ENCODE measurements at regions not wholly inside any gene's neighbourhood (a gene's known extent, or its start where the extent isn't known, plus 50 kb on each side); places are given as distances from the start of the nearest gene placed in this dataset.

DNA sequence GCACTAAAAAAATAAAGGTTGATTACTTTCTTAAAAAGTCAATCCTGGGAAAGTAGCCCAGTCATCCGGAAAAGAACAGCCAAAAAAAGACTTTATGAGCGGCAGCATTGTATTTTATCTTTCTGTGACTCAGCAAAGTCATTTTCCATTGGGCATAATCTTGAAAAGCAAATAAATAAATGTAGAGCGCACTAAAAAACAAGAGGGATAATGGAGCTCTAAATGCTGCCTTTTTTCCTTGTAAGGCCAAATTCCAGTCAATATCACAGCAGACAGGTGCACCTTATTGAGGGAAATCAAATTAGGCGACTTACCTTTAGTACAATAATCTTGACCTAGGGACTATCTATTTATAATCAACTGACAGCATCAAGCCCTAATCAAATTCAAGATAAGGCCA, 266.8 kb downstream of the MTRR start:
- TF ChIP-seq GATA3 (IDR thresholded peaks at IDR 0.05; ENCODE audit: borderline replicate concordance): no peak
- TF ChIP-seq, protein P1, sequence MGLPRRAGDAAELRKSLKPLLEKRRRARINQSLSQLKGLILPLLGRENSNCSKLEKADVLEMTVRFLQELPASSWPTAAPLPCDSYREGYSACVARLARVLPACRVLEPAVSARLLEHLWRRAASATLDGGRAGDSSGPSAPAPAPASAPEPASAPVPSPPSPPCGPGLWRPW (IDR thresholded peaks at IDR 0.05): no peak
- no peak for TF ChIP-seq CBX2 (IDR thresholded peaks at IDR 0.05; ENCODE audit: borderline replicate concordance, low read depth)
- TF ChIP-seq HOXB5 (CRISPR knock-in tag; IDR thresholded peaks at IDR 0.05): no peak
- TF ChIP-seq SMC3 (IDR thresholded peaks at IDR 0.05): no peak
- TF ChIP-seq ZSCAN20 (CRISPR knock-in tag; IDR thresholded peaks at IDR 0.05): no peak
- TF ChIP-seq FOXS1 (CRISPR knock-in tag; IDR thresholded peaks at IDR 0.05): no peak
- TF ChIP-seq, protein P2, sequence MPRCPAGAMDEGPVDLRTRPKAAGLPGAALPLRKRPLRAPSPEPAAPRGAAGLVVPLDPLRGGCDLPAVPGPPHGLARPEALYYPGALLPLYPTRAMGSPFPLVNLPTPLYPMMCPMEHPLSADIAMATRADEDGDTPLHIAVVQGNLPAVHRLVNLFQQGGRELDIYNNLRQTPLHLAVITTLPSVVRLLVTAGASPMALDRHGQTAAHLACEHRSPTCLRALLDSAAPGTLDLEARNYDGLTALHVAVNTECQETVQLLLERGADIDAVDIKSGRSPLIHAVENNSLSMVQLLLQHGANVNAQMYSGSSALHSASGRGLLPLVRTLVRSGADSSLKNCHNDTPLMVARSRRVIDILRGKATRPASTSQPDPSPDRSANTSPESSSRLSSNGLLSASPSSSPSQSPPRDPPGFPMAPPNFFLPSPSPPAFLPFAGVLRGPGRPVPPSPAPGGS (IDR thresholded peaks at IDR 0.05): no peak
- DNase-seq (ENCODE audit: low read depth in 1 of 2, low spot score in 1 of 2) (no peak), FAIRE-seq (no peak), ATAC-seq (no peak)
- H3K9me3 ChIP-seq: no peaks in the 10 kb centered on the region
- no peak overlapping the region for H3K27ac ChIP-seq
- CTCF ChIA-PET: no interaction called here
- no peak overlapping the region for H3K4me2 ChIP-seq
- H3K4me3 ChIP-seq: no peak overlapping the region
- no peaks in the 10 kb centered on the region for H3K4me1 ChIP-seq
- 2% methylated on average over 4 of the region's 4 CpGs for WGBS (ENCODE audit: missing lambda C conversion rate)
- POLR2A ChIA-PET: no interaction called here

DNA sequence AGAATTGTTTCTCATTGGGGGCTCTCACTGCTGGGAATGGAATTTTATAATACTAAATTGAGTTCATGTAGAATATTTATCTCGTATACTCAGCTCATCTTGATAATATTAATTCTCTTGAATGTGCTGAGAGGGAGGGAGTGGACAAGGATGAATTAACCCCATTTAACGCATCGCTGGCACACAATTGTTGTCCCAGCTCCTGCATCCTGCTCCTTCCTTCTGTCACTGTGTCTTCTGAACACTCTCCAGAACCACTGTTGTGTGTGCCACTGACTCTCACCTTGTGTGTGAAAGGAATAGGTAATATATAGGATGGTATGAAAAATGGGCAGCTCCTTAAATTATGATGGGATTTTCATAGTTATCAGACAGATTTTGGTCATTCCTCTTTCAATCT, 267.3 kb downstream of the MTRR start:
- H3K4me1 ChIP-seq: no peaks in the 10 kb centered on the region
- no peak overlapping the region for H3K4me2 ChIP-seq
- POLR2A ChIA-PET: no interaction called here
- H3K4me3 ChIP-seq: no peak overlapping the region
- H3K27ac ChIP-seq: no peak overlapping the region
- whole genome bisulfite sequencing (ENCODE audit: missing lambda C conversion rate): 0% methylated on average over 3 of the region's 3 CpGs
- DNase-seq (ENCODE audit: low read depth in 1 of 2, low spot score in 1 of 2) (no peak), ATAC-seq (no peak), FAIRE-seq (no peak)
- no peak for TF ChIP-seq FOSL2 (IDR thresholded peaks at IDR 0.05)
- TF ChIP-seq FOSL2 (CRISPR knock-in tag; IDR thresholded peaks at IDR 0.05): no peak
- TF ChIP-seq JUN (IDR thresholded peaks at IDR 0.05): no peak
- no peaks in the 10 kb centered on the region for H3K9me3 ChIP-seq
- CTCF ChIA-PET: no interaction called here

DNA sequence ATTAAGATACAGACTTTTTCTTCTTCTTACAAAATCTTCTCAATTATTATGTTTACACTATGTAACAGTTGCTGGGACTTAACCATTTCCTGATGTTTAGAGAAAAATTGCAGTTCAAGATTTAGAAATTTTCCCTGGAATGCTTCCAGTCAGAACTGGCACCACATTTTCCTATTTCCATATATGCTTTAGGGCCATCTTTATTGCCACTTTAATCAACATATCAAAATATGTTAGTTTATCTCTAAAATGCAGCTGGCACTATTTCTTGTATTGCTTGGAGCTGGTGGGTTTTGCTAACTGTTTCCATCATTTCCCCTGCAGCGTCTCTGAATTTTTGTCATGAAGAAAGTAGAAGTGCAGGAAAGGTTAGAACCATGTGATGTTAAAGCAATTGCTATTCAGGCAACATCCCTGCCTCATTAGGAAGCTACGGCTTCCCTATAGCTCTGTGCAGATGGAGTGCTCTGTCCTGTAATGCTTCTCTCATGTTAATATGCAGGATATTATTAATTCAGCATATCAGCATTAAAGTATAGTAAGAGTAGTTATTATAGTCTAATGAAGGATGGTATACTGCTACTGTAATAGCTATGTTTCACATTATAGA, 269.1 kb downstream of the MTRR start:
- no peak for TF ChIP-seq FOXS1 (CRISPR knock-in tag; IDR thresholded peaks at IDR 0.05)
- TF ChIP-seq, protein P2 (IDR thresholded peaks at IDR 0.05): no peak
- TF ChIP-seq FOSB (CRISPR knock-in tag; IDR thresholded peaks at IDR 0.05): no peak
- TF ChIP-seq EHF (CRISPR knock-in tag; IDR thresholded peaks at IDR 0.05): no peak
- TF ChIP-seq SMC3 (IDR thresholded peaks at IDR 0.05): no peak
- TF ChIP-seq KDM1A (IDR thresholded peaks at IDR 0.05; ENCODE audit: low read depth): no peak
- no peak for TF ChIP-seq POLR2AphosphoS2 (conservative IDR thresholded peaks at IDR 0.05; ENCODE audit: low read length)
- TF ChIP-seq EHMT2 (IDR thresholded peaks at IDR 0.05; ENCODE audit: low read depth): no peak
- no peak for TF ChIP-seq MAZ (IDR thresholded peaks at IDR 0.05; ENCODE audit: borderline replicate concordance, low read depth, low read length)
- no peak for TF ChIP-seq HDAC2 (IDR thresholded peaks at IDR 0.05)
- 2% methylated on average over 2 of the region's 2 CpGs for WGBS (ENCODE audit: missing lambda C conversion rate)
- FAIRE-seq (no peak), DNase-seq (ENCODE audit: low read depth in 1 of 2, low spot score in 1 of 2) (no peak), ATAC-seq (no peak)
- H3K4me2 ChIP-seq: no peak overlapping the region
- H3K4me3 ChIP-seq: no peak overlapping the region
- no peak overlapping the region for H3K27ac ChIP-seq
- POLR2A ChIA-PET: no interaction called here
- no peaks in the 10 kb centered on the region for H3K9me3 ChIP-seq
- no peaks in the 10 kb centered on the region for H3K4me1 ChIP-seq
- CTCF ChIA-PET: no interaction called here

DNA sequence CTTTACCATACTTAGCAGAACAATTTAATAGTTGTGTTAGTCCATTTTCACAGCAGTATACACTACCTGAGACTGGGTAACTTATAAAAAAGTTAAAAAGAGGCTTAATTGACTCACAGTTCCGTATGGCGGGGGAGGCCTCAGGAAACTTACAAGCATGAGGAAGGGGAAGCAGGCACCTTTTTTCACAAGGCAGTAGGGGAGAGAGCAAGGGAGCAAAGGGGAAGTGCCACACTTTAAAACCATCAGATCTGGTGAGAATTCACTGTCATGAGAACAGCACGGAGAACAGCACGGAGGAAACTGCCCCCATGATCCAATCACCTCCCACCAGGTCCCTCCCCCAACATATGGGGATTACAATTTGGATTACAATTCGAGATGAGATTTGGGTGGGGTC, 269.9 kb downstream of the MTRR start:
- Histone ChIP-seq H3K4me2 (no peak overlapping the region), H3K4me1 (no peaks in the 10 kb centered on the region), H3K4me3 (no peak overlapping the region), H3K9me3 (no peaks in the 10 kb centered on the region), H3K27ac (no peak overlapping the region)
- ATAC-seq: no peak
- ChIA-PET CTCF (interaction anchor here (0.6 kb wide), 1 partner anchor 1292 kb away, joined by 3 read pairs; no protein-coding TSS in a partner anchor), POLR2A (no interaction called here)
- WGBS (ENCODE audit: missing lambda C conversion rate): 28% methylated on average over 5 of the region's 5 CpGs
- DNase-seq (ENCODE audit: low read depth in 1 of 2, low spot score in 1 of 2): no peak
- no peak for FAIRE-seq
- TF ChIP-seq FOSL2 (IDR thresholded peaks at IDR 0.05) (no peak), FOSL2 (CRISPR knock-in tag; IDR thresholded peaks at IDR 0.05) (no peak), RCOR1 (IDR thresholded peaks at IDR 0.05; ENCODE audit: low read depth, low read length) (no peak), MAFK (IDR thresholded peaks at IDR 0.05; ENCODE audit: partially characterized antibody) (no peak), JUN (IDR thresholded peaks at IDR 0.05) (no peak), ZC3H11A (IDR thresholded peaks at IDR 0.05) (no peak), EHF (CRISPR knock-in tag; IDR thresholded peaks at IDR 0.05) (no peak), CHD4 (IDR thresholded peaks at IDR 0.05; ENCODE audit: borderline replicate concordance) (no peak), EP300 (IDR thresholded peaks at IDR 0.05) (no peak), NFE2L2 (conservative IDR thresholded peaks at IDR 0.05; ENCODE audit: low read length) (no peak)
- TF ChIP-seq, protein P1 (IDR thresholded peaks at IDR 0.05): no peak
- TF ChIP-seq, protein P3, sequence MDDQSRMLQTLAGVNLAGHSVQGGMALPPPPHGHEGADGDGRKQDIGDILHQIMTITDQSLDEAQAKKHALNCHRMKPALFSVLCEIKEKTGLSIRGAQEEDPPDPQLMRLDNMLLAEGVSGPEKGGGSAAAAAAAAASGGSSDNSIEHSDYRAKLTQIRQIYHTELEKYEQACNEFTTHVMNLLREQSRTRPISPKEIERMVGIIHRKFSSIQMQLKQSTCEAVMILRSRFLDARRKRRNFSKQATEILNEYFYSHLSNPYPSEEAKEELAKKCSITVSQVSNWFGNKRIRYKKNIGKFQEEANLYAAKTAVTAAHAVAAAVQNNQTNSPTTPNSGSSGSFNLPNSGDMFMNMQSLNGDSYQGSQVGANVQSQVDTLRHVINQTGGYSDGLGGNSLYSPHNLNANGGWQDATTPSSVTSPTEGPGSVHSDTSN (IDR thresholded peaks at IDR 0.05): no peak
